GM13977 (cell line): ENCODE measurements at regions not wholly inside any gene's neighbourhood (a gene's known extent, or its start where the extent isn't known, plus 50 kb on each side); places are given as distances from the start of the nearest gene placed in this dataset.

Source experiments
- DNase-seq: peaks from one replicate; pipeline ENCODE4 v3.0.0; 2012; ENCODE audit warnings: low spot score
- CTCF ChIP-seq: IDR thresholded peaks from 2 replicates; pipeline ENCODE4 v1.5.1; 2012; ENCODE audit warnings: mild to moderate bottlenecking, control low read depth; ENCODE audit not compliant: insufficient read depth; ENCODE audit errors: extremely low read depth, missing control alignments
- in situ Hi-C: fragments of 300-500 bp; cut with MboI; formaldehyde crosslinking; loops from one replicate; pipeline ENCODE4 v1.12.0; 2022; ENCODE audit warnings: low sequenced_read_pairs, low pct_unique_long_range_greater_than_20kb, mixed read lengths, inconsistent platforms; ENCODE audit not compliant: unreplicated experiment

DNA sequence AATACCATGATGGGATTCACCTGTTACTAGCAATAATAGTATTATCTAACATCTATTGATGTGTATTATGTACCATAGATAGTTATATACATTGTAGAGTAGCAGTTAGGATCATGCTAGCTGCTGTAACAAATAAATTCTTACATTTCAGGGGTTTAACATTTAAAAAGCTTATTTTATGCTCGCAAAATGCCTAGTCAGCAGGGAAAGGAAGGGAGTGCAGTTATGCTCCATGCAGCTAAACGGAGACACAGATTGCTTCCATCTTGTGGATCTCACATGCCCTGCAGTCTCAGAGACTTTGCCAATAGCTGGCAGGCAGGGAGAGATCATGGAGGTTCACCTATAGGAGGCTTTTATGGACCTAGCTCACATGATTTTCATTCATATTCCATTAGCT is 364.1 kb downstream of the TOX3 start:
- DNase-seq, result no peak
- no peak for TF ChIP-seq CTCF
- in situ Hi-C loops, result no loop called here

DNA sequence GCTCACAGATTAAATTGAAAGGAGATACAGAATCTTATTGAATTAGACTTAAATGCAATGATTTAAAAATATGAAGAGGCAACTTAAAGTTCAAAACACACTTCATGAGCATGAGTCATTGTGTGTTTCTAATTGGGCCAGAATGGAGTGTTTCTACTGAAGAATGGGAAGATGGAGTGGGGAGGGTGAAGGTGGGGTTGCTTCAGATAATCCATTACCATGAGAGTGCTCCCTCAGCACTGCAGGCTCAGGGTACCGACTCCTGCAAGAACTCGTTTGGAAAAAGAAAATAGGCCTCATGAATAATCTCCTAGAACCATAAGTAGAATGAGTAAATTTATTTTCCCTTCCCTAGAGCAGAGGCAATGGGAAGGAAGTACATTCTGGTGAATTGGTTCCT is 372.8 kb downstream of the TOX3 start:
- TF ChIP-seq CTCF, result no peak
- no peak for DNase-seq
- in situ Hi-C loops, result no loop called here

GRCh38 chr16:52171481-52171880 is 375.5 kb downstream of the TOX3 start:
- no peak for DNase-seq
- in situ Hi-C loops, result no loop called here
- TF ChIP-seq CTCF, result no peak

GRCh38 chr16:52167328-52167727 is 379.6 kb downstream of the TOX3 start:
- TF ChIP-seq CTCF, result no peak
- DNase-seq, result no peak
- in situ Hi-C loops, result no loop called here

DNA sequence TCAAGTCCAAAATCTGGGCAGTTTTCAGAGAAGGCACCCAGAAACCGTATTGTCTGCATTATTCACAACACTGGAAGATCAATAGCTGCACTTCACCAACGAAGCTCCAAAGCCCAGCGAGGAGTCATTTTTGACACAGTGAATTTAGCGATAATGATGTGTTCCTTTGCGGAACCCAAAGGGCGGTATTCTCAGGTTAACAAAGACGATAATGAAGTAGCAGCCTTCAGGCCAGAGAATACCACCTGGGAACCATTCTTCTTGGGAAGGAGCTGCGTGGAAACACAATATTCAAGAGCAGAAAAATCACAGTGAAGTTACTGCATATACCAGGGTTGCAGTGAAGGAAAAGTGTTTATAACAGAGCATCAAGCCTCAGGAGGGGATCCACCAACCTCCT is 381.0 kb downstream of the TOX3 start:
- DNase-seq, result no peak
- no peak for TF ChIP-seq CTCF
- in situ Hi-C loops, result no loop called here

- no peak for DNase-seq
- TF ChIP-seq CTCF, result no peak
- in situ Hi-C loops, result no loop called here
Measured at GRCh38 chr16:52149003-52149402, 397.9 kb downstream of the TOX3 start.

GRCh38 chr16:52141871-52142270 is 405.1 kb downstream of the TOX3 start:
- no peak for TF ChIP-seq CTCF
- in situ Hi-C loops, result no loop called here
- DNase-seq, result no peak
